Gastroesophageal sphincter (tissue), 3 donors: ENCODE measurements at regions not wholly inside any gene's neighbourhood (a gene's known extent, or its start where the extent isn't known, plus 50 kb on each side); places are given as distances from the start of the nearest gene placed in this dataset.

Experiments
- CTCF ChIP-seq, 4 experiments: fragments of 200-600 bp in 2 of 4; fragments of 450-650 bp in 2 of 4; sonication (generic) in 1 of 4; IDR thresholded peaks; one replicate each; pipeline ENCODE4 v1.5.1; 2017 to 2019; ENCODE audit warnings: antibody characterized with exemption in 4 of 4, mild to moderate bottlenecking in 2 of 4, moderate library complexity in 2 of 4
- EP300 ChIP-seq: sonication (generic); formaldehyde crosslinking; IDR thresholded peaks from one replicate; pipeline ENCODE4 v1.6.1; 2017; ENCODE audit warnings: antibody characterized with exemption, mild to moderate bottlenecking
- POLR2A ChIP-seq, 2 donors: fragments of 450-650 bp; IDR thresholded peaks; one replicate each; pipeline ENCODE4 v1.6.1; 2017; ENCODE audit warnings: antibody characterized with exemption in 2 of 2, mild to moderate bottlenecking in 2 of 2, moderate library complexity in 1 of 2

- TF ChIP-seq CTCF (IDR thresholded peaks at IDR 0.05) (no peak), POLR2A (IDR thresholded peaks at IDR 0.05) (no peak), EP300 (no peak)
Observed at GRCh38 chr18:41464278-41464677, 490.8 kb upstream of the PIK3C3 start.
